ENCODE measurements at regions not wholly inside any gene's neighbourhood (a gene's known extent, or its start where the extent isn't known, plus 50 kb on each side); places are given as distances from the start of the nearest gene placed in this dataset.
A peak's percentile ranks its signal among the peaks of the same experiment; 100 is the strongest.

- no peak overlapping the region for H3K4me2 ChIP-seq (ENCODE audit: low read depth, low read length)
These were observed 142.8 kb upstream of the PLSCR5 start for GRCh38 chr3:146747928-146748327.

More at GRCh38 chr3:146747928-146748327, 142.8 kb upstream of the PLSCR5 start:
- no peak overlapping the region for H2BK120ac ChIP-seq (ENCODE audit: low read depth, low read length)
- no peak overlapping the region for H3K18ac ChIP-seq (ENCODE audit: low read depth, low read length)
- no CpG with 5 or more reads among the region's 4 CpGs for WGBS, 2 experiments (ENCODE audit: extremely low coverage in 2 of 2, insufficient read length in 1 of 2)
- H3K4me3 ChIP-seq (ENCODE audit: insufficient read depth, low read depth, low read length), result no peak overlapping the region
- H3K4ac ChIP-seq (ENCODE audit: low read depth, low read length), result no peak overlapping the region
- no peaks in the 10 kb centered on the region for H3K36me3 ChIP-seq (ENCODE audit: control insufficient read depth, insufficient read depth, low read length)
- H4K91ac ChIP-seq (ENCODE audit: insufficient read depth, low read depth, low read length), result no peak overlapping the region
- no peak overlapping the region for H2BK20ac ChIP-seq (ENCODE audit: low read depth, low read length)
- H3K27me3 ChIP-seq (ENCODE audit: control insufficient read depth, insufficient read depth, low read length), result no peaks in the 10 kb centered on the region
- H3K23ac ChIP-seq (ENCODE audit: low read depth, low read length), result no peak overlapping the region
- no peak overlapping the region for H3K27ac ChIP-seq (ENCODE audit: insufficient read depth, low read length)
- H4K5ac ChIP-seq (ENCODE audit: low read depth, low read length), result no peak overlapping the region
- DNase-seq (peak; percentile 33), ATAC-seq (ENCODE audit: low read depth) (no peak)
- peak overlapping the region; percentile 70 for H2AFZ ChIP-seq (replicated peaks; ENCODE audit: low read length, poor library complexity)
- H3K79me1 ChIP-seq (ENCODE audit: low read depth in 1 of 2, low read length in 2 of 2), result no peaks in the 10 kb centered on the region
- H3K9ac ChIP-seq (ENCODE audit: low read depth, low read length), result no peak overlapping the region
- TF ChIP-seq RFX5 (IDR thresholded peaks at IDR 0.05; ENCODE audit: low read depth, low read length) (no peak), SMC3 (IDR thresholded peaks at IDR 0.05; ENCODE audit: low read depth, low read length) (no peak), BHLHE40 (IDR thresholded peaks at IDR 0.05; ENCODE audit: low read depth, low read length) (no peak), FOS (IDR thresholded peaks at IDR 0.05; ENCODE audit: low read depth, low read length) (no peak), ELK1 (IDR thresholded peaks at IDR 0.05; ENCODE audit: borderline replicate concordance, low read depth, low read length) (no peak), CEBPB (IDR thresholded peaks at IDR 0.05; ENCODE audit: low read depth, low read length) (no peak), RAD21 (IDR thresholded peaks at IDR 0.05; ENCODE audit: low read length) (peak; percentile 48), MAFK (IDR thresholded peaks at IDR 0.05; ENCODE audit: low read depth, low read length) (no peak)
- TF ChIP-seq, protein P1, sequence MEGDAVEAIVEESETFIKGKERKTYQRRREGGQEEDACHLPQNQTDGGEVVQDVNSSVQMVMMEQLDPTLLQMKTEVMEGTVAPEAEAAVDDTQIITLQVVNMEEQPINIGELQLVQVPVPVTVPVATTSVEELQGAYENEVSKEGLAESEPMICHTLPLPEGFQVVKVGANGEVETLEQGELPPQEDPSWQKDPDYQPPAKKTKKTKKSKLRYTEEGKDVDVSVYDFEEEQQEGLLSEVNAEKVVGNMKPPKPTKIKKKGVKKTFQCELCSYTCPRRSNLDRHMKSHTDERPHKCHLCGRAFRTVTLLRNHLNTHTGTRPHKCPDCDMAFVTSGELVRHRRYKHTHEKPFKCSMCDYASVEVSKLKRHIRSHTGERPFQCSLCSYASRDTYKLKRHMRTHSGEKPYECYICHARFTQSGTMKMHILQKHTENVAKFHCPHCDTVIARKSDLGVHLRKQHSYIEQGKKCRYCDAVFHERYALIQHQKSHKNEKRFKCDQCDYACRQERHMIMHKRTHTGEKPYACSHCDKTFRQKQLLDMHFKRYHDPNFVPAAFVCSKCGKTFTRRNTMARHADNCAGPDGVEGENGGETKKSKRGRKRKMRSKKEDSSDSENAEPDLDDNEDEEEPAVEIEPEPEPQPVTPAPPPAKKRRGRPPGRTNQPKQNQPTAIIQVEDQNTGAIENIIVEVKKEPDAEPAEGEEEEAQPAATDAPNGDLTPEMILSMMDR (conservative IDR thresholded peaks at IDR 0.05; ENCODE audit: low read depth, low read length), result peak; percentile 39
- H3K9me3 ChIP-seq (ENCODE audit: control insufficient read depth, insufficient read depth, low read length), result no peaks in the 10 kb centered on the region
- no peak overlapping the region for H4K8ac ChIP-seq (ENCODE audit: low read depth in 2 of 2, low read length in 2 of 2)
- H2AK9ac ChIP-seq (replicated peaks; ENCODE audit: low read depth, low read length, poor library complexity), result no peak overlapping the region
- H4K20me1 ChIP-seq (ENCODE audit: insufficient read depth, low read length), result no peaks in the 10 kb centered on the region
- intact Hi-C loops (cut with micrococcal nuclease), result loop anchor here (1.0 to 10.0 kb wide), 2 partner anchors 443 to 867 kb away; no protein-coding TSS in a partner anchor
- no peak overlapping the region for H3K56ac ChIP-seq (ENCODE audit: extremely low read depth, insufficient read depth, low read length)
- in situ Hi-C loops (cut with MboI; ENCODE audit: low sequenced_read_pairs), result no loop called here
- dilution Hi-C loops (cut with HindIII; ENCODE audit: low sequenced_read_pairs, unreplicated experiment), result no loop called here
- no peak overlapping the region for H3K14ac ChIP-seq (replicated peaks; ENCODE audit: low read depth, low read length)
- POLR2A ChIA-PET (ENCODE audit: unreplicated experiment), result no interaction called here
- no peak overlapping the region for H2AK5ac ChIP-seq (ENCODE audit: low read depth, low read length)
- no peak overlapping the region for H2BK15ac ChIP-seq (ENCODE audit: low read depth, low read length)
- CTCF ChIA-PET, result interaction anchor here (0.8 to 0.9 kb wide), 2 partner anchors 13 to 444 kb away, joined by 3 to 4 read pairs; no protein-coding TSS in a partner anchor
- no peaks in the 10 kb centered on the region for H3K9me1 ChIP-seq (ENCODE audit: insufficient read depth, low read length)
- no TSS peak for BruUV-seq (replicated peaks)
- H3K4me1 ChIP-seq (ENCODE audit: control insufficient read depth, insufficient read depth, low read length), result no peaks in the 10 kb centered on the region
- H2BK5ac ChIP-seq (ENCODE audit: low read depth, low read length, poor library complexity, severe bottlenecking), result no peak overlapping the region
